Central memory CD8-positive, alpha-beta T cell (primary cell): ENCODE measurements at regions not wholly inside any gene's neighbourhood (a gene's known extent, or its start where the extent isn't known, plus 50 kb on each side); places are given as distances from the start of the nearest gene placed in this dataset.

ENCODE experiments used
- ATAC-seq: fragments of 150-1000 bp; cut with Tn5 transposase; replicated peaks from 2 replicates; pipeline ENCODE4 v1.10.0; 2022; ENCODE audit warnings: mild to moderate bottlenecking, moderate FRiP score, moderate number of reproducible peaks; ENCODE audit not compliant: poor library complexity, severe bottlenecking; ENCODE audit errors: extremely low read depth
- DNase-seq, 2 donors: peaks; one replicate each; pipeline ENCODE4 v3.0.0; 2021; ENCODE audit warnings: low spot score in 2 of 2
- H3K27ac Mint-ChIP-seq: one replicate; pipeline ENCODE4 v1.8.0; 2022; ENCODE audit warnings: low read depth, mild to moderate bottlenecking, moderate library complexity, mixed read lengths
- H3K27me3 Mint-ChIP-seq: one replicate; pipeline ENCODE4 v1.8.0; 2022; ENCODE audit warnings: mixed read lengths
- H3K36me3 Mint-ChIP-seq: one replicate; pipeline ENCODE4 v1.8.0; 2022; ENCODE audit warnings: mild to moderate bottlenecking, moderate library complexity, mixed read lengths; ENCODE audit not compliant: insufficient read depth
- H3K4me1 Mint-ChIP-seq: one replicate; pipeline ENCODE4 v1.8.0; 2022; ENCODE audit warnings: mixed read lengths
- H3K4me3 Mint-ChIP-seq: one replicate; pipeline ENCODE4 v1.8.0; 2022; ENCODE audit warnings: mild to moderate bottlenecking, moderate library complexity, mixed read lengths
- H3K9me3 Mint-ChIP-seq: one replicate; pipeline ENCODE4 v1.8.0; 2022; ENCODE audit warnings: mixed read lengths

- Mint-ChIP-seq H3K4me1 (no peaks in the 10 kb centered on the region), H3K27me3 (peaks cover 45% of the 10 kb centered on the region), H3K4me3 (no peak overlapping the region), H3K36me3 (peaks cover 2% of the 10 kb centered on the region), H3K27ac (no peak overlapping the region), H3K9me3 (peaks cover 6% of the 10 kb centered on the region)
- DNase-seq = no peak
- ATAC-seq = no peak
Observed at GRCh38 chr15:96011136-96011535, 319.4 kb upstream of the NR2F2 start.

GRCh38 chr15:96014939-96015338 is 315.6 kb upstream of the NR2F2 start:
- H3K4me3 Mint-ChIP-seq = no peak overlapping the region
- DNase-seq (no peak), ATAC-seq (no peak)
- no peaks in the 10 kb centered on the region for H3K4me1 Mint-ChIP-seq
- H3K36me3 Mint-ChIP-seq = peaks cover 2% of the 10 kb centered on the region
- H3K27me3 Mint-ChIP-seq = peaks cover 29% of the 10 kb centered on the region
- no peaks in the 10 kb centered on the region for H3K9me3 Mint-ChIP-seq
- H3K27ac Mint-ChIP-seq = no peak overlapping the region

DNA sequence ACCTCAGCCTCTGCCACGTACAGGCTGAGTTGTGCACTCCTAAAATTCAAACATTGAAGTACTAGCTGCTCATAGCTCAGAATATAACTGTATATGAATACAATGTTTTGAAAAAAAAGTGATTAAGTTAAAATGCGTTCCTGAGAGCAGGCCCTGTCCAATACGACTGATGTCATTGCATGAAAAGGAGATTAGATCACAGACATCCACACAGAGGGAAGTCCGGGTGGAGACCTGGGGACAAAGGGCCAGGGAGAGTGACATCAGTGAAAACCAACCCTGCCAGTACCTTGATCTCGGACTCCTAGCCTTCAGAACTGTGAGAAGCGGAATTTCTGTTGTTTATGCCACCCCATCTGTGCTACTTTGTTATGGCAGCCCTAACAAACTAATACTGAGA is 311.4 kb upstream of the NR2F2 start:
- no peak for ATAC-seq
- no peaks in the 10 kb centered on the region for H3K9me3 Mint-ChIP-seq

GRCh38 chr15:96020133-96020532 is 310.4 kb upstream of the NR2F2 start:
- DNase-seq = no peak
- H3K4me3 Mint-ChIP-seq = no peak overlapping the region
- no peaks in the 10 kb centered on the region for H3K9me3 Mint-ChIP-seq
- ATAC-seq = no peak
- no peak overlapping the region for H3K27ac Mint-ChIP-seq
- H3K27me3 Mint-ChIP-seq = no peaks in the 10 kb centered on the region
- H3K4me1 Mint-ChIP-seq = no peaks in the 10 kb centered on the region
- peaks cover 2% of the 10 kb centered on the region for H3K36me3 Mint-ChIP-seq

More for the DNA sequence above, 311.4 kb upstream of the NR2F2 start:
- no peaks in the 10 kb centered on the region for H3K27me3 Mint-ChIP-seq
- DNase-seq = no peak
- H3K4me1 Mint-ChIP-seq = no peaks in the 10 kb centered on the region
- no peak overlapping the region for H3K4me3 Mint-ChIP-seq
- peaks cover 4% of the 10 kb centered on the region for H3K36me3 Mint-ChIP-seq
- H3K27ac Mint-ChIP-seq = no peak overlapping the region

DNA sequence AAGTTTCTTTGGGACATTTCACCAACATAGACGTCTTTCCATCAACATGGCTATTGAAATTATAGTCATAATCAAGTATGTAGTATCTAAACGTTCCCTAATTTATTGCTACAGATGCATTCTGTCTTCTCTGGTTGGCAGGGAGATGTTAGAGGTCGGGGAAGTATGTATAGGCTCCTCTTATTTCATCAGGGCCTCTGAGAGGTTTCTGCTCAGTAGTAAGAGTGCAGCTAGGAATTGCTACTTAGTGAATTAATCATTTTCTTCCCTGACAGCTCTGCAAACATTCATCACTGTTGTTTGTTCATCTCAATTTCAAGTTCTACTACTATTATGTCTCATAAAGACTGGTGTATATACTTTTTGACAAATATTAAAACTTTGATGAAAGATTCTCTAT is 309.7 kb upstream of the NR2F2 start:
- H3K9me3 Mint-ChIP-seq = no peaks in the 10 kb centered on the region
- no peaks in the 10 kb centered on the region for H3K27me3 Mint-ChIP-seq
- H3K27ac Mint-ChIP-seq = no peak overlapping the region
- H3K4me1 Mint-ChIP-seq = no peaks in the 10 kb centered on the region
- no peak overlapping the region for H3K4me3 Mint-ChIP-seq
- ATAC-seq (no peak), DNase-seq (no peak)
- H3K36me3 Mint-ChIP-seq = peaks cover 2% of the 10 kb centered on the region

GRCh38 chr15:96023081-96023480 is 307.4 kb upstream of the NR2F2 start:
- ATAC-seq (no peak), DNase-seq (no peak)
- no peaks in the 10 kb centered on the region for H3K9me3 Mint-ChIP-seq
- H3K27ac Mint-ChIP-seq = no peak overlapping the region
- H3K4me3 Mint-ChIP-seq = no peak overlapping the region
- no peaks in the 10 kb centered on the region for H3K27me3 Mint-ChIP-seq
- no peaks in the 10 kb centered on the region for H3K4me1 Mint-ChIP-seq
- H3K36me3 Mint-ChIP-seq = peaks cover 2% of the 10 kb centered on the region

DNA sequence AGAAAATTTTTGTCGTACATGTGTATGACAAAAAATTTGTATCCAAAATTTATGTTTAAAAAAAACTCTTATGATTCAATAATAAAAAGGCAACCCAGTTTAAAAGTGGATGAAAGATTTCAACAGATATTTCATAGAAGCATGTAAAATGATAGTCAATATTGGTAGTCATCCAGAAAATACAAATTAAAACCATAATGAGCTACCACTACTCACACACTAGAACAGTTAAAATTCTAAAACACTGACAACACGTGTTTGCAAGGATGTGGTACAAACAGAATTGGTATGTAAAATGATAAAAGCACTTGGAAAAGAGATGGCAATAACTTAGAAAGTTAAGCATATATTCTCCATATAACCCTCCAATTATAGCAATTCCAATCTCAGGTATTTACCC is 303.0 kb upstream of the NR2F2 start:
- H3K4me1 Mint-ChIP-seq = no peaks in the 10 kb centered on the region
- no peak overlapping the region for H3K27ac Mint-ChIP-seq
- H3K9me3 Mint-ChIP-seq = no peaks in the 10 kb centered on the region
- DNase-seq = no peak
- no peaks in the 10 kb centered on the region for H3K36me3 Mint-ChIP-seq
- no peaks in the 10 kb centered on the region for H3K27me3 Mint-ChIP-seq
- no peak for ATAC-seq
- no peak overlapping the region for H3K4me3 Mint-ChIP-seq

- H3K27me3 Mint-ChIP-seq = peaks cover 8% of the 10 kb centered on the region
Observed at GRCh38 chr15:96028620-96029019, 301.9 kb upstream of the NR2F2 start.

GRCh38 chr15:96029172-96029571 is 301.3 kb upstream of the NR2F2 start:
- ATAC-seq = no peak
- Mint-ChIP-seq H3K4me3 (no peak overlapping the region), H3K27me3 (peaks cover 10% of the 10 kb centered on the region), H3K36me3 (no peaks in the 10 kb centered on the region), H3K27ac (no peak overlapping the region), H3K9me3 (no peaks in the 10 kb centered on the region), H3K4me1 (no peaks in the 10 kb centered on the region)
- no peak for DNase-seq

More at GRCh38 chr15:96028620-96029019, 301.9 kb upstream of the NR2F2 start:
- ATAC-seq = no peak
- DNase-seq = no peak
- H3K4me3 Mint-ChIP-seq = no peak overlapping the region
- no peaks in the 10 kb centered on the region for H3K9me3 Mint-ChIP-seq
- H3K36me3 Mint-ChIP-seq = no peaks in the 10 kb centered on the region
- H3K4me1 Mint-ChIP-seq = no peaks in the 10 kb centered on the region
- H3K27ac Mint-ChIP-seq = no peak overlapping the region

DNA sequence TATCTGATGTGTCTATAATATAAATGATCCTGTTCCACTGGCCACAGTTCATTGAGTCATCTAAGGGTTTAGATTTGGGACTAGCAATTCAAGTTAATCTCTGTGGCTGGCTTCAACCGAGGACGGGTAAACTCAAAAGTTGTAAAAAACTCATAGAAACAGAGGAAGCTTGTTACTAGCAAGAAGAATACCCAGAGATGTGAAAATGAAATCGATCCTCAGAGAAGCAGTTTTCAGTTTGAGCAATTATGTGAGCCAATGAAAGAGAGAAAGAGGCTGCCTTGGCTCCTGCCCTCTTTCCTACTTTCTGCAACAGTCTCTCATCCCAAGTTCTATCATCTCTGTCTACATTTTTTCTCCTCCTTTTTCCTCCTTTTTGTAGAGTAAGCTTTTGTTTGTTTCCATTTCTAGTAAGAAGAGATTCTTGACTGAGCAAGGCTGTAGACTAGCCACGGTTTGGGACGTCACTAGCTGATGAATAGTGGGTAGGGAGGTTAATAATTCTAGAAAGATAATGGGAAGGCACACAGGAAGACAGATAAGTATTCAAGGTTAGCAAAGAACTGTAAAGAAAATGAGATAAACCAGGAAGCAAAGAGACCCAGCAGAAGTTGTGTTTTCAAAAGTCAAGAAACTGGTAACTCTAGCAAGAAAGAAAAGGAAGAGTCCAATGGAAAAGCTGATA is 298.9 kb upstream of the NR2F2 start:
- no peaks in the 10 kb centered on the region for H3K9me3 Mint-ChIP-seq
- H3K4me3 Mint-ChIP-seq = no peak overlapping the region
- peaks cover 2% of the 10 kb centered on the region for H3K4me1 Mint-ChIP-seq
- ATAC-seq (no peak), DNase-seq (no peak)
- no peaks in the 10 kb centered on the region for H3K36me3 Mint-ChIP-seq
- H3K27ac Mint-ChIP-seq = no peak overlapping the region
- peaks cover 24% of the 10 kb centered on the region for H3K27me3 Mint-ChIP-seq

DNA sequence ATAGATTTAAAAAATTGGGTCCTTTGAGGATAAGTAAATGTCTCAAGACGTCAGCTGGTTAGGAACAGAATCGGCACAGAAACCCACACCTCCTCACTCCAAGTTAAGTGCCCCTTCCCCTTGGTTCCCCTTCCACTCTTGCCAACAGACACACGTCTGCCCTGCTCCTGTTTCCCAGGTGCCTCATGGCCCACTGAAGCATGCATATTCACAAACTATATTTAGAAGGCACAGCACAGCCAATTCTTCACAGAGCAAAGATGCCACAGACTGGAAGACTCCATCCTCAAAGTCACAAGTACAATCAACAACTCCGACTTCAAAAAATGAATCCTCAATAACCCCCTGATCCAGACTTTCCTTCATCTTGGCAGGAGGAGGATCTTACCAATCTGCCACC is 295.4 kb upstream of the NR2F2 start:
- H3K27ac Mint-ChIP-seq = no peak overlapping the region

DNA sequence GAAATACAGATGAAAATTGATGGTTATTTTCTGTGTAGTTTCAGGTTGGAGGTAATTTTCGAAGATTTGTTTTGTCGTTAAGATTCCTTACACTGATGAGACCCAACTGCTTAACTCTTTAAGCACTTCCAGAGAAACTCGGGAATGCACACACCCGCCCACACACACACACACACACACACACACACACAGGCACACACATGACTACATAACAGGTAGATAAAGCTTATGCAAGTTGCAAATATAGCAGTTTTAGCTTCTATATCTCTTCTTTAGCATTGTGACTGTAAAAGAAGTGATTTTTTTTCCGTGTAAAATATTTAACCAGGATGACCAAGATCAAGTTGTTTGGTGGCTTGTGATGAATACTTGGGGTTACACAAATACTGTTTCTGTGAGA is 294.9 kb upstream of the NR2F2 start:
- Mint-ChIP-seq H3K4me3 (no peak overlapping the region), H3K4me1 (peaks cover 18% of the 10 kb centered on the region), H3K9me3 (no peaks in the 10 kb centered on the region), H3K36me3 (no peaks in the 10 kb centered on the region), H3K27me3 (peaks cover 37% of the 10 kb centered on the region), H3K27ac (no peak overlapping the region)
- ATAC-seq (no peak), DNase-seq (no peak)

More for the DNA sequence above, 295.4 kb upstream of the NR2F2 start:
- Mint-ChIP-seq H3K4me1 (peaks cover 18% of the 10 kb centered on the region), H3K4me3 (no peak overlapping the region), H3K27me3 (peaks cover 37% of the 10 kb centered on the region), H3K9me3 (no peaks in the 10 kb centered on the region), H3K36me3 (no peaks in the 10 kb centered on the region)
- ATAC-seq (no peak), DNase-seq (no peak)

- H3K27ac Mint-ChIP-seq = no peak overlapping the region
- no peak for DNase-seq
- H3K27me3 Mint-ChIP-seq = peaks cover 47% of the 10 kb centered on the region
- ATAC-seq = no peak
- H3K9me3 Mint-ChIP-seq = no peaks in the 10 kb centered on the region
- H3K36me3 Mint-ChIP-seq = no peaks in the 10 kb centered on the region
- peaks cover 18% of the 10 kb centered on the region for H3K4me1 Mint-ChIP-seq
- no peak overlapping the region for H3K4me3 Mint-ChIP-seq
Observed at GRCh38 chr15:96037584-96037983, 292.9 kb upstream of the NR2F2 start.
